AG09309 (cell line): ENCODE measurements at regions not wholly inside any gene's neighbourhood (a gene's known extent, or its start where the extent isn't known, plus 50 kb on each side); places are given as distances from the start of the nearest gene placed in this dataset.
"Not testable (repeated sequence)": the region's sequence is repeated elsewhere in the genome, so short reads cannot be mapped to it uniquely, and the experiment has no call there.

Experiments used
- DNase-seq: peaks from one replicate; pipeline ENCODE4 v3.0.0-alpha.2; 2010; ENCODE audit warnings: low read depth
- H3K4me3 ChIP-seq: 2 replicates; pipeline ENCODE4 v1.5.1; 2011; ENCODE audit warnings: mild to moderate bottlenecking, low read depth, low read length, moderate library complexity; ENCODE audit not compliant: control insufficient read depth
- TF ChIP-seq, protein P1 (sequence below): IDR thresholded peaks from 2 replicates; pipeline ENCODE4 v1.5.1; 2011; ENCODE audit warnings: mild to moderate bottlenecking, low read depth, low read length, inconsistent platforms; ENCODE audit not compliant: insufficient read depth, control insufficient read depth; ENCODE audit errors: missing control alignments

DNA sequence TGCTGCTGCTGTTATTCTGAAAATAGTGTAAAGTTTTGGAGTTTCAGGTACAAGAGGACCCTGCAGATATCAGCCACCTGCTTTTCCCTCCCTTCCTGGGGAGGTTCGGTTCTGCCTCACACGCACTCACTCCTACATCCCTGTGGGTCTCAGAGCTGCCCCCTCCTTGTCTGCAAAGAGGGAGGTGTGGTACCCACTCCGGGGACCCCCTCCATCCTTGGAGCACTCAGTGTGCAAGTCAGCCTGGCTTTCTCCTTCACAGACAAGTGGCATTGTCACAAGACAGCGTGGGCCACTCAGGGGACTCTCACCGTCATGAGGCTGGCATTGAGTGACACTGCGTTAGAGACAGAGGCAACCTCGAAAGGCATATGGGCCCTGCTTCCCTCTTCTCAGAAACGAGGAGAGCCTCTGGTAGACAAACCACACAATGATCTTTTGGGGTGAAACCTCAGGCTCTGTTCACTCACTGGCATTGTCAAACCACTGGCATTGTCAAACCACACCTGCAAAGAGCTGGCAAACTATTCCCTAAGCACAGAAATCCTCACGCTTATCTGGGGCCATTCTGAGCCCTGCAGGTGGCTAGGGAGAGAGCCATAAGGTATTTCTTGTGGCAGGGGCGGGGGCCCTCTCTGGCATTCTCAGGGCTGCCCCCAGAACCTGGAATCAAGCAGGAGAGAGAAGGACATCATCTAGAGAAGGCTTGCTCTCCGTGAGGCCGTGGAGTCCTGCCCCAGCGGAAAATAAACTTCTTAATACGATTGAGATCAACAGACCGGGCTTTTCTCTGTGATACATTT is 285.0 kb downstream of the SHOX start:
- TF ChIP-seq, protein P1, sequence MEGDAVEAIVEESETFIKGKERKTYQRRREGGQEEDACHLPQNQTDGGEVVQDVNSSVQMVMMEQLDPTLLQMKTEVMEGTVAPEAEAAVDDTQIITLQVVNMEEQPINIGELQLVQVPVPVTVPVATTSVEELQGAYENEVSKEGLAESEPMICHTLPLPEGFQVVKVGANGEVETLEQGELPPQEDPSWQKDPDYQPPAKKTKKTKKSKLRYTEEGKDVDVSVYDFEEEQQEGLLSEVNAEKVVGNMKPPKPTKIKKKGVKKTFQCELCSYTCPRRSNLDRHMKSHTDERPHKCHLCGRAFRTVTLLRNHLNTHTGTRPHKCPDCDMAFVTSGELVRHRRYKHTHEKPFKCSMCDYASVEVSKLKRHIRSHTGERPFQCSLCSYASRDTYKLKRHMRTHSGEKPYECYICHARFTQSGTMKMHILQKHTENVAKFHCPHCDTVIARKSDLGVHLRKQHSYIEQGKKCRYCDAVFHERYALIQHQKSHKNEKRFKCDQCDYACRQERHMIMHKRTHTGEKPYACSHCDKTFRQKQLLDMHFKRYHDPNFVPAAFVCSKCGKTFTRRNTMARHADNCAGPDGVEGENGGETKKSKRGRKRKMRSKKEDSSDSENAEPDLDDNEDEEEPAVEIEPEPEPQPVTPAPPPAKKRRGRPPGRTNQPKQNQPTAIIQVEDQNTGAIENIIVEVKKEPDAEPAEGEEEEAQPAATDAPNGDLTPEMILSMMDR = no peak

DNA sequence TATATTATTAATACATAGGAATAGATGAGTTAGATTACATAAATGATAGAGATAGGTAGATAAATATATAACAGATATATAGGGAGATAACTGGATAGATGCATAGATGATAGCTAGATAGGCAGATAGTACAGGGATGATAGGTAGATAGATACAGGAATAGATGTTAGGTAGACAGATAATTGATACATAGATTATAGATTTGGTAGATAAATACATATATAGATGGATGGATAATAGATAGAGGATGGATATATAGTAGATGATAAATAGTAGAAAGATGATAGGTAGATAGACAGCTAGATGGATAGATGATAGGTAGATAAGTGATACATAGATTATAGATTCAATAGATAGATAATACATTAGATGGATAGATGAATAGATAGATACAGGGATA is 283.6 kb downstream of the SHOX start:
- no peak overlapping the region for H3K4me3 ChIP-seq
- DNase-seq = no peak
- TF ChIP-seq, protein P1 = no peak

More for the DNA sequence above, 285.0 kb downstream of the SHOX start:
- DNase-seq = no peak
- no peak overlapping the region for H3K4me3 ChIP-seq

DNA sequence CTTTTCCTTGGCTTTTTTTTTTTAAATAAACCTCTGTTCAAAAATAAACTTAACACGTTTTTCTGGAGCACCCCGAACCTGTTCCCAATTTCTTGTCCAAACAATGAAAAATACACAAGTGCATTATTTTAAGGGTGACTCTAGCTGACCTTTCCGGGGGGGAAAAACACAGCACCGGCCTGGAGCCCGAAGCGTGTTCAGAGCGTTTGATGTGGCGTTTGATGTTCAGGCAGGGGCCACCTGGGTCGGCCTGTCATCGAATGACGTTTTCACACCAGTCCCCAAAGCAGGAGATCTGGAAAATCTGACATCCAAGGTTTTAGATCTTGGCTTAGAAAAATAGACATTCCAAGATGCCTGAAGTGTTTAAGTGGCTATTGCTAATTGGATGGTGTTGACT is 282.1 kb downstream of the SHOX start:
- no peak overlapping the region for H3K4me3 ChIP-seq
- TF ChIP-seq, protein P1 = no peak
- no peak for DNase-seq

DNA sequence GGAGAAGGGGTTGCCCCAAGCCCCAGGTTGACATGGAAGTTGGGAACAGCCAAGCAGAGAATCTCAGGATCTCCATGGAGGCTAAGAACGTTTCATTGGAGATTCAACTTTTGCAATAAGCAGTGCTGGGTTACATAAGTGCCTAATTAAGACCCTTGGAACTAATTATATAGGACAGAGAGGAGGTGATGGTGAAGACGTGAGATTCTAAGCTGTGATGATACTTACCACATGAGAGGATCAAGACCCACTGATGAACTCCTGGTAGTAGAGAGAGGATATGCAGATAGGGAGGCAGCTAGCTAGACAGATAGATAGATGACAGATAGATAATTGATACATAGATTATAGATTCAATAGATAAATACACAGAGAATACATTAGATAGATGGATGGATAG is 278.5 kb downstream of the SHOX start:
- not testable (repeated sequence) for H3K4me3 ChIP-seq, DNase-seq

DNA sequence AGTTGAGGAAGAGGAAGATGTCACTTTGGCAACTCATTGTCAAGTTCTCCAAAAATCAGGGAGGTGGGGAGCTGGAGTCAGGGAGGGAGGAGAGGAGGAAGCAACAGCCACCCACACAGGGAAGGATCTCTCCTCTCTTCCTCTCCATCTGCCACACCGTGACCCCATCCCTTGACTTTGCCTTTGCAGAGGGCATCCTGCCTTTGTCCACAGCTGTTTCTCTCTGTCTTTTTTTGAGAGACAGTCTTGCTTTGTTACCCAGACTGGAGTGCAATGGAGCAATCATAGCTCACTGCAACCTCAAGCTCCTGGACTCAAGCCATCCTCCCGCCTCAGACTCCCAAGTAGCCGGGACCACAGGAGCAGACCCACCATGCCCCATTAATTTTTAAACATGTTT is 276.0 kb downstream of the SHOX start:
- TF ChIP-seq, protein P1 = no peak
- no peak overlapping the region for H3K4me3 ChIP-seq
- DNase-seq = no peak

DNA sequence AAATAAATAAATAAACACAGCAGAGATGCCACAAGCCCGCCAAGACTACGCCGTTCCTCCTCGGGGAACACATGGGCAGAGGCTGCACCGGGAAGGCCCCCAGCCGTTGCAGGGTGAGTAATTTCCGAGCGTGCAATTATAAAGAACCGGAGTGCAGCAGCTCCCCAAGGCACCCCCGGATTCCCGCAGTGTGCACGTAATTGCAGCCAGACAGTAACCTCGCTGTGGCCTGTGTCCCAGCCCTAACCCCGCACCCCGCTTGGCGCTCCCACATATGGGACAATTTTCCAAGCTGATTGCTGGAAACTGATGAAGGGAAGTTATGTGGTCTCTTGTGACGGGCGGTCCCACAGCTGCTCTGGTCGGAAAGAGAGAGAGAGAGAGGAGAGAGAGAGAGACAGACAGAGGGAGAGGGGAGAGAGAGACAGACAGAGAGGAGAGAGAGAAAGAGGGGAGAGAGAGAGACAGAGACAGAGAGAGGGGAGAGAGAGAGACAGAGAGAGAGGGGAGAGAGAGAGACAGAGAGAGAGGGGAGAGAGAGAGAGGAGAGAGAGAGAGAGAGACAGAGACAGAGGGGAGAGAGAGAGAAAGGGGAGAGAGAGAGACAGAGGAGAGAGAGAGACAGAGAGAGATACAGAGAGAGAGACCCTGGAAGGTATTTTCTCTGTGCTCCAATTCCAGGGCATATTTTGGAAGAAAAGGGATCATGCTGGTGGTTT is 275.4 kb downstream of the SHOX start:
- TF ChIP-seq, protein P1 = no peak
- no peak for DNase-seq

DNA sequence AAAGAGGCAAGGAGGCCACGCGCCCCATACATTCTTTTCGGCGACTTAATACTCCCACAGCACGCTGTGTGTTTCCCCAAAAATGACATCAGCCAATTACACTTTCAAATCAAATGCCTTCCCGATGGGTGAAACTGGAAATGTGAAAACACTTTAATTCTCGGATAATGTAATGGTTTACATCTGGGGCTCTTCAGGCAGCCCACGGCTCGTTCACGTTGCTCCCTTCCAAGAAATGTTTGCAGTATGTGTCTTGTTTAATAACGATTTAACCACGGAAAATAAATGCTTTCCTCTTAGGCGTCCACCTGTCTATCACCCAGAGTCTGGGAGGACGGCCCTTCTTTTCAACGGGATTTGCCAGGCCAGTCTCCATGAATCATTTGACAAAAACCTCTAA is 272.5 kb downstream of the SHOX start:
- H3K4me3 ChIP-seq = no peak overlapping the region
- no peak for DNase-seq
- TF ChIP-seq, protein P1 = no peak

More for the DNA sequence above, 275.4 kb downstream of the SHOX start:
- H3K4me3 ChIP-seq = no peak overlapping the region
